Vagina (tissue), 2 donors: ENCODE measurements at regions not wholly inside any gene's neighbourhood (a gene's known extent, or its start where the extent isn't known, plus 50 kb on each side); places are given as distances from the start of the nearest gene placed in this dataset.

Experiments
- DNase-seq, 2 donors: peaks; one replicate each; pipeline ENCODE4 v3.0.0-alpha.2; 2017; ENCODE audit errors: extremely low spot score in 2 of 2
- H3K27ac ChIP-seq: fragments of 200-600 bp; sonication (generic); one replicate; pipeline ENCODE4 v1.5.1; 2019
- H3K27me3 ChIP-seq: fragments of 200-600 bp; sonication (generic); one replicate; pipeline ENCODE4 v1.5.1; 2019
- H3K36me3 ChIP-seq, 2 donors: fragments of 200-600 bp; sonication (generic); one replicate each; pipeline ENCODE4 v1.5.1; 2017 to 2019
- H3K4me1 ChIP-seq: fragments of 200-600 bp; sonication (generic); one replicate; pipeline ENCODE4 v1.5.1; 2019
- H3K4me3 ChIP-seq, 2 donors: fragments of 200-600 bp; sonication (generic); 1 replicate in 1 of 2; 2 replicates in 1 of 2; pipeline ENCODE4 v1.5.1; 2016 to 2019
- H3K9me3 ChIP-seq: fragments of 200-600 bp; sonication (generic); one replicate; pipeline ENCODE4 v1.5.1; 2019
- CTCF ChIP-seq, 3 experiments: fragments of 450-650 bp in 2 of 3; fragments of 200-600 bp in 1 of 3; sonication (generic) in 1 of 3; IDR thresholded peaks; one replicate each; pipeline ENCODE4 v1.5.1; 2017 to 2019; ENCODE audit warnings: antibody characterized with exemption in 3 of 3, mild to moderate bottlenecking in 2 of 3, moderate library complexity in 2 of 3
- POLR2A ChIP-seq, 2 donors: fragments of 450-650 bp; IDR thresholded peaks; one replicate each; pipeline ENCODE4 v1.6.1; 2017; ENCODE audit warnings: antibody characterized with exemption in 2 of 2, mild to moderate bottlenecking in 2 of 2, moderate library complexity in 2 of 2
- POLR2AphosphoS5 ChIP-seq, 2 donors: sonication (generic); formaldehyde crosslinking; IDR thresholded peaks; one replicate each; pipeline ENCODE4 v1.9.0; 2017; ENCODE audit warnings: antibody characterized with exemption in 2 of 2, mild to moderate bottlenecking in 2 of 2, low read depth in 1 of 2; ENCODE audit not compliant: insufficient read depth in 1 of 2
- intact Hi-C: fragments of 100-400 bp; cut with DNase I; formaldehyde crosslinking; loops from one replicate; pipeline ENCODE4 v1.15.1; 2023

GRCh38 chr12:61414470-61414869 is 845.7 kb upstream of the USP15 start:
- H3K27ac ChIP-seq, result no peak overlapping the region

DNA sequence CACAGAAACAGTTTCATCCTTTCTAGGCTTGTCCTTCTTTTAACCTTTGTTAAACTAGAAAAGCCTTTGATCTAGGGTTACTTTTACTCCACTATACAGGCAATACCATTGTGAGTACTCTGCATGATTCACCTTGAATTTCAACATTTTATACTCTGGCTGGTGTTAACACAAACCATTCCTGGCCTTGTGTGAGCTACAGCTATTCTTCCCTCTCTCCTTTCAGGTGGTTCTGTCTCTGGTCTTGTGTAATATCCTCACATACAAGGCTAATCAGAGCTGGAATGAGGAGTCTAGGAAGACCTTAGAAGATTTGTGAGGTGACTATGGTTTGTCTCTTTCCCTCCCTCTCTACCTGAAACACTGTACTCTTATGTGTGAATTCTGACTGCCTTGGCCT is 837.4 kb upstream of the USP15 start:
- no peak for DNase-seq
- no peak overlapping the region for H3K4me3 ChIP-seq
- no peak overlapping the region for H3K27ac ChIP-seq
- no peaks in the 10 kb centered on the region for H3K9me3 ChIP-seq
- H3K27me3 ChIP-seq, result no peaks in the 10 kb centered on the region
- no peaks in the 10 kb centered on the region for H3K36me3 ChIP-seq
- no peaks in the 10 kb centered on the region for H3K4me1 ChIP-seq
- no peak for TF ChIP-seq POLR2AphosphoS5 (IDR thresholded peaks at IDR 0.05; ENCODE audit: insufficient read depth in 1 of 2, low read depth in 1 of 2)
- TF ChIP-seq POLR2A (IDR thresholded peaks at IDR 0.05), result no peak
- TF ChIP-seq CTCF (IDR thresholded peaks at IDR 0.05), result no peak
- intact Hi-C loops, result no loop called here

More at GRCh38 chr12:61414470-61414869, 845.7 kb upstream of the USP15 start:
- TF ChIP-seq POLR2A (IDR thresholded peaks at IDR 0.05) (no peak), POLR2AphosphoS5 (IDR thresholded peaks at IDR 0.05; ENCODE audit: insufficient read depth in 1 of 2, low read depth in 1 of 2) (no peak), CTCF (IDR thresholded peaks at IDR 0.05) (no peak)
- no peaks in the 10 kb centered on the region for H3K36me3 ChIP-seq
- H3K4me3 ChIP-seq, result no peak overlapping the region
- no peaks in the 10 kb centered on the region for H3K4me1 ChIP-seq
- H3K9me3 ChIP-seq, result no peaks in the 10 kb centered on the region
- intact Hi-C loops, result no loop called here
- H3K27me3 ChIP-seq, result no peaks in the 10 kb centered on the region
- no peak for DNase-seq

DNA sequence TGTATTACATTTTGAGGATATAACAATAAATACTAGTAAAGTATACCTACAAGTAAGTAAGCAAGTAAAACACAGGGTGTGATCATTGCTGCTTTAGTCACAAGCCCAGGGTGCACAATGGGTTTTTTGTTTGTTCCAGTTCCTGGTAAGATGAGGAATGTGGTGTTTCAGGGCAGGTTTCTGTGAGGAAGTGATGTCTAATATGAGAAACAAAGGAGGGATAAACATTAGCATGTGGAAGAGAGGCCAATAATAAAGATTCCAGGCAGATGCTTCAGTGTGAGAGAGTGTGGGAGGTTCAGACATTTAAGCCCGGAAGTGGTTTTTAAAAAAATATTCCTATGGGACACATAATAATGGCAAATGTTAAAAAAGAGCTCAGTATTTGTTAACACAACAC is 808.1 kb upstream of the USP15 start:
- Histone ChIP-seq H3K4me3 (no peak overlapping the region), H3K27ac (no peak overlapping the region), H3K9me3 (no peaks in the 10 kb centered on the region), H3K36me3 (no peaks in the 10 kb centered on the region), H3K4me1 (no peaks in the 10 kb centered on the region), H3K27me3 (no peaks in the 10 kb centered on the region)
- no peak for TF ChIP-seq POLR2AphosphoS5 (IDR thresholded peaks at IDR 0.05; ENCODE audit: insufficient read depth in 1 of 2, low read depth in 1 of 2)
- DNase-seq, result no peak
- intact Hi-C loops, result no loop called here

DNA sequence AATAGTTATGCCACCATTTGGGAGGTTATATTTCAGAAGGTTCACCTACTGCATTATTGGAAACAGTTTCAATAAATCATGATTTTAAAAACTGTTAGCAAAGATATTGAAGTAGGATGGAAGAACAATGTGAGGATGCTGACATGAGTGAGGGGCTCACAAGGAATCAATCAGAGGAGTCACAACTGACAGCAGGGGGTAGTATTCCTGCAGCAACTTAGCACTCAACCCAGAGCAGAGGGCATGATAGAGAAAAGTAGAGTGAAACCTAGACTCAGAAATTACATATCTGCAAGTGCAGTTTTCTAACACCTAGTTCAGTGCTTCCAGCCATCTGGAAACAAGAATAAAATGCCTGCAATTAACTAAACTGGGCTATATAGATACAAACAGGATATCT is 772.5 kb upstream of the USP15 start:
- intact Hi-C loops, result no loop called here
- DNase-seq, result no peak
- Histone ChIP-seq H3K27me3 (no peaks in the 10 kb centered on the region), H3K4me3 (no peak overlapping the region), H3K4me1 (no peaks in the 10 kb centered on the region), H3K9me3 (no peaks in the 10 kb centered on the region), H3K27ac (no peak overlapping the region), H3K36me3 (no peaks in the 10 kb centered on the region)
- TF ChIP-seq CTCF (IDR thresholded peaks at IDR 0.05), result no peak
- no peak for TF ChIP-seq POLR2AphosphoS5 (IDR thresholded peaks at IDR 0.05; ENCODE audit: insufficient read depth in 1 of 2, low read depth in 1 of 2)
- no peak for TF ChIP-seq POLR2A (IDR thresholded peaks at IDR 0.05)

GRCh38 chr12:61490526-61491498 is 769.4 kb upstream of the USP15 start:
- no peak for DNase-seq
- intact Hi-C loops, result no loop called here
- Histone ChIP-seq H3K4me1 (no peaks in the 10 kb centered on the region), H3K9me3 (no peaks in the 10 kb centered on the region), H3K4me3 (no peak overlapping the region), H3K27ac (no peak overlapping the region), H3K36me3 (no peaks in the 10 kb centered on the region), H3K27me3 (no peaks in the 10 kb centered on the region)
- TF ChIP-seq POLR2AphosphoS5 (IDR thresholded peaks at IDR 0.05; ENCODE audit: insufficient read depth in 1 of 2, low read depth in 1 of 2), result no peak
- no peak for TF ChIP-seq CTCF (IDR thresholded peaks at IDR 0.05)
- TF ChIP-seq POLR2A (IDR thresholded peaks at IDR 0.05), result no peak
